NB4 (cell line): ENCODE measurements at regions not wholly inside any gene's neighbourhood (a gene's known extent, or its start where the extent isn't known, plus 50 kb on each side); places are given as distances from the start of the nearest gene placed in this dataset.

Experiments
- MAX ChIP-seq: IDR thresholded peaks from 2 replicates; pipeline ENCODE4 v1.6.1; 2011; ENCODE audit warnings: low read depth, low read length
- MYC ChIP-seq: IDR thresholded peaks from 2 replicates; pipeline ENCODE4 v1.6.1; 2011; ENCODE audit warnings: low read depth, low read length
- POLR2A ChIP-seq: IDR thresholded peaks from 2 replicates; pipeline ENCODE4 v1.6.1; 2011; ENCODE audit warnings: mild to moderate bottlenecking; ENCODE audit not compliant: insufficient read length; ENCODE audit errors: extremely low read depth
- TF ChIP-seq, protein P1 (sequence below): IDR thresholded peaks from one replicate; pipeline ENCODE4 v1.5.1; 2012; ENCODE audit warnings: low read depth, low read length

DNA sequence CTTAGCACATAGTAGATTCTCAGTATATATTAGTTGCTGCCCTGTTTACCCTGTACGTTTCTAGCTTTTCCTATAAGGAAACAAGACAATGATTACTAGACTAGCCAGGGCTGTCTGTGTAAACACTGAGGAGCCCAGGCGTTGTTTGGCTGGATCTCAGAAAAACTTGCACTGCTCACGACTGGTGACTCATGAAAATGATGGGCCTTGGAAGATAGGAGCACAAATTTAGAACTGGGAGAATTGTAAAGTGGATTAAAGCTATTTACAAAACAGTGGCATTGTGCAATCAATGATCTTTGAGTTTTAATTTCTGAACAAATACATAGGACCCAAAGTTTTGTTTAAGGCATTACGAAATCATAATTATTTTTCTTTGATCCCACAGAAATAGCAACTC, 276.9 kb downstream of the FAM76B start:
- TF ChIP-seq POLR2A (no peak), MAX (no peak), MYC (no peak)
- TF ChIP-seq, protein P1, sequence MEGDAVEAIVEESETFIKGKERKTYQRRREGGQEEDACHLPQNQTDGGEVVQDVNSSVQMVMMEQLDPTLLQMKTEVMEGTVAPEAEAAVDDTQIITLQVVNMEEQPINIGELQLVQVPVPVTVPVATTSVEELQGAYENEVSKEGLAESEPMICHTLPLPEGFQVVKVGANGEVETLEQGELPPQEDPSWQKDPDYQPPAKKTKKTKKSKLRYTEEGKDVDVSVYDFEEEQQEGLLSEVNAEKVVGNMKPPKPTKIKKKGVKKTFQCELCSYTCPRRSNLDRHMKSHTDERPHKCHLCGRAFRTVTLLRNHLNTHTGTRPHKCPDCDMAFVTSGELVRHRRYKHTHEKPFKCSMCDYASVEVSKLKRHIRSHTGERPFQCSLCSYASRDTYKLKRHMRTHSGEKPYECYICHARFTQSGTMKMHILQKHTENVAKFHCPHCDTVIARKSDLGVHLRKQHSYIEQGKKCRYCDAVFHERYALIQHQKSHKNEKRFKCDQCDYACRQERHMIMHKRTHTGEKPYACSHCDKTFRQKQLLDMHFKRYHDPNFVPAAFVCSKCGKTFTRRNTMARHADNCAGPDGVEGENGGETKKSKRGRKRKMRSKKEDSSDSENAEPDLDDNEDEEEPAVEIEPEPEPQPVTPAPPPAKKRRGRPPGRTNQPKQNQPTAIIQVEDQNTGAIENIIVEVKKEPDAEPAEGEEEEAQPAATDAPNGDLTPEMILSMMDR, result no peak
